OCI-LY3 (cell line): ENCODE measurements at regions not wholly inside any gene's neighbourhood (a gene's known extent, or its start where the extent isn't known, plus 50 kb on each side); places are given as distances from the start of the nearest gene placed in this dataset.

Experiments
- H2AFZ ChIP-seq: fragments of 200-600, 300-600 bp; shearing (Covaris generic); 2 replicates; pipeline ENCODE4 v1.6.0; 2014; ENCODE audit warnings: antibody characterized with exemption, low read depth, low read length
- H3K27ac ChIP-seq: fragments of 200-600, 300-600 bp; sonication (generic); 2 replicates; pipeline ENCODE4 v1.5.1; 2014; ENCODE audit warnings: mild to moderate bottlenecking, low read length, moderate library complexity, mixed read lengths
- H3K27me3 ChIP-seq: fragments of 200-600, 300-600 bp; sonication (generic); 2 replicates; pipeline ENCODE4 v1.6.1; 2014; ENCODE audit warnings: low read depth, low read length, mixed read lengths
- H3K36me3 ChIP-seq: fragments of 200-600, 300-600 bp; sonication (generic); replicated peaks from 2 replicates; pipeline ENCODE3; 2014; ENCODE audit warnings: low read depth, low read length, mixed read lengths
- H3K4me1 ChIP-seq: fragments of 300-600, 200-600 bp; sonication (generic); 2 replicates; pipeline ENCODE4 v1.6.1; 2014; ENCODE audit warnings: low read length, mixed read lengths
- H3K4me2 ChIP-seq: fragments of 200-600, 300-600 bp; sonication (generic); 2 replicates; pipeline ENCODE4 v1.6.1; 2014; ENCODE audit warnings: low read length, mixed read lengths
- H3K4me3 ChIP-seq: fragments of 300-600, 200-600 bp; sonication (generic); 2 replicates; pipeline ENCODE4 v1.5.1; 2014; ENCODE audit warnings: antibody characterized with exemption, mild to moderate bottlenecking, low read length, moderate library complexity
- H3K79me2 ChIP-seq: fragments of 300-600, 200-600 bp; shearing (Covaris generic); 2 replicates; pipeline ENCODE4 v1.6.1; 2014; ENCODE audit warnings: mild to moderate bottlenecking, low read length, mixed read lengths
- H3K9ac ChIP-seq: fragments of 300-600, 200-600 bp; shearing (Covaris generic); 2 replicates; pipeline ENCODE4 v1.6.0; 2014; ENCODE audit warnings: mild to moderate bottlenecking, low read length, moderate library complexity
- H3K9me3 ChIP-seq: fragments of 200-600, 300-600 bp; shearing (Covaris generic); 2 replicates; pipeline ENCODE4 v1.6.1; 2014; ENCODE audit warnings: low read length, mixed read lengths; ENCODE audit not compliant: insufficient read depth
- H4K20me1 ChIP-seq: fragments of 200-600, 300-600 bp; sonication (generic); 2 replicates; pipeline ENCODE4 v1.6.1; 2016; ENCODE audit warnings: low read length, mixed read lengths; ENCODE audit not compliant: insufficient read depth
- CTCF ChIP-seq: fragments of 200-600, 300-600 bp; sonication (generic); IDR thresholded peaks from 2 replicates; pipeline ENCODE4 v1.5.1; 2014; ENCODE audit warnings: antibody characterized with exemption, low read length, low read depth
- EZH2phosphoT487 ChIP-seq: fragments of 200-600 bp; shearing (Covaris generic); IDR thresholded peaks from 2 replicates; pipeline ENCODE4 v1.6.1; 2018; ENCODE audit warnings: antibody characterized with exemption, mixed run types, low read depth

- Histone ChIP-seq H3K4me1 (no peaks in the 10 kb centered on the region), H3K9ac (no peak overlapping the region), H3K36me3 (no peaks in the 10 kb centered on the region), H3K4me2 (no peak overlapping the region), H3K4me3 (no peak overlapping the region), H3K79me2 (no peaks in the 10 kb centered on the region), H3K27me3 (no peaks in the 10 kb centered on the region), H3K9me3 (no peaks in the 10 kb centered on the region), H3K27ac (no peak overlapping the region), H2AFZ (no peak overlapping the region), H4K20me1 (no peaks in the 10 kb centered on the region)
- TF ChIP-seq CTCF (no peak), EZH2phosphoT487 (no peak)
Measured at GRCh38 chr18:14958701-14959100, 210.7 kb downstream of the ANKRD30B start.

GRCh38 chr18:14959550-14959949 is 211.6 kb downstream of the ANKRD30B start:
- no peak for TF ChIP-seq EZH2phosphoT487
- no peak for TF ChIP-seq CTCF
- no peaks in the 10 kb centered on the region for H3K27me3 ChIP-seq
- no peak overlapping the region for H3K27ac ChIP-seq
- no peak overlapping the region for H3K9ac ChIP-seq
- H3K79me2 ChIP-seq: no peaks in the 10 kb centered on the region
- H3K9me3 ChIP-seq: no peaks in the 10 kb centered on the region
- H3K4me2 ChIP-seq: no peak overlapping the region
- no peaks in the 10 kb centered on the region for H3K36me3 ChIP-seq
- no peak overlapping the region for H2AFZ ChIP-seq
- H4K20me1 ChIP-seq: no peaks in the 10 kb centered on the region
- H3K4me3 ChIP-seq: no peak overlapping the region
- H3K4me1 ChIP-seq: no peaks in the 10 kb centered on the region

- H3K4me1 ChIP-seq: no peaks in the 10 kb centered on the region
- no peaks in the 10 kb centered on the region for H3K36me3 ChIP-seq
- no peak overlapping the region for H3K27ac ChIP-seq
- no peak overlapping the region for H3K4me2 ChIP-seq
- no peaks in the 10 kb centered on the region for H3K79me2 ChIP-seq
- H2AFZ ChIP-seq: no peak overlapping the region
- no peak for TF ChIP-seq CTCF
- no peak for TF ChIP-seq EZH2phosphoT487
- H4K20me1 ChIP-seq: no peaks in the 10 kb centered on the region
- H3K4me3 ChIP-seq: no peak overlapping the region
- no peaks in the 10 kb centered on the region for H3K9me3 ChIP-seq
- no peaks in the 10 kb centered on the region for H3K27me3 ChIP-seq
- H3K9ac ChIP-seq: no peak overlapping the region
Measured at GRCh38 chr18:14961991-14962390, 214.0 kb downstream of the ANKRD30B start.

GRCh38 chr18:14962626-14963025 is 214.7 kb downstream of the ANKRD30B start:
- Histone ChIP-seq H3K36me3 (no peaks in the 10 kb centered on the region), H3K9me3 (no peaks in the 10 kb centered on the region), H3K9ac (no peak overlapping the region), H3K27me3 (no peaks in the 10 kb centered on the region), H2AFZ (no peak overlapping the region), H3K4me2 (no peak overlapping the region), H3K27ac (no peak overlapping the region), H4K20me1 (no peaks in the 10 kb centered on the region), H3K4me3 (no peak overlapping the region), H3K79me2 (no peaks in the 10 kb centered on the region), H3K4me1 (no peaks in the 10 kb centered on the region)
- TF ChIP-seq EZH2phosphoT487: no peak
- TF ChIP-seq CTCF: no peak
